HG03575 (cell line): ENCODE measurements at regions not wholly inside any gene's neighbourhood (a gene's known extent, or its start where the extent isn't known, plus 50 kb on each side); places are given as distances from the start of the nearest gene placed in this dataset.

ENCODE experiments used
- ATAC-seq: cut with Tn5 transposase; IDR thresholded peaks from one replicate; pipeline ENCODE4 v1.9.1; 2021; ENCODE audit not compliant: unreplicated experiment, insufficient number of reproducible peaks, low FRiP score; ENCODE audit errors: extremely low read depth

DNA sequence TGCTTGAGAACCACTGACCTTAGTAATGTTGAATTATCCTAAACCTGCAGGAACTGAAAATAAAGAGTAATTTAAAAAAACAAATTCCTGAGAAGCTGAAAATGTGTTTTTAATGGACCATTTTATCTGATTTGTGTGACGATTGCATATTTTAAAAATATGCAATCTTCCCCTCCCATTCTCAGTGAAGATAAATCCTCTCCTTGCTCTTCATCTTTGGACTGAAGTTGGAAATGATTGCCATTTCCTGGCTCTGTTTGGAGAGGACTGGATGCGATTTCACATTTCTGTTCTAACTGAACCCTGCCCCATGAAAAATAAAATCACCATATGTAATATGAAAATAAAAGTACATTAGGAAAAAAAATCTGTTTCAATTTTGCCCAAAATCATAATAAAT, 216.3 kb downstream of the SLC6A15 start:
- ATAC-seq, result no peak

DNA sequence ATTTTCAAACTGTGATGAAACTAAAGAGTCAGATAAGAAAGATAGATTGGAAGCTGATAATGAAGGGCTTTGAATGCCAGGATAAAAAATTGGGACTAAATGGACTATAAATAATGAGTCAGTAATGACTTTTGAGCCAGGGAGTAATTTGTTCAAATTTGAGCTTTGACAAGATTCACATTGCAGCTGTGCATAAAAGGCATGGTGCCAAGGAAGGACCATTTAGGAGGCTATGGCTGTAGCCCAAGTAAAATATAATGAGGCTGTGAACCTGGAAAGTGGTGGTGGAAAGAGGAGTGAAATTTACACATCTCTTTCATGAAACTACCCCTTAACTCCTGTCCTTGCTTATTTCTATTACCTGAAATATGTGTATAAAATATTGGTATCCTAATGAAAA, 218.5 kb downstream of the SLC6A15 start:
- ATAC-seq, result no peak

DNA sequence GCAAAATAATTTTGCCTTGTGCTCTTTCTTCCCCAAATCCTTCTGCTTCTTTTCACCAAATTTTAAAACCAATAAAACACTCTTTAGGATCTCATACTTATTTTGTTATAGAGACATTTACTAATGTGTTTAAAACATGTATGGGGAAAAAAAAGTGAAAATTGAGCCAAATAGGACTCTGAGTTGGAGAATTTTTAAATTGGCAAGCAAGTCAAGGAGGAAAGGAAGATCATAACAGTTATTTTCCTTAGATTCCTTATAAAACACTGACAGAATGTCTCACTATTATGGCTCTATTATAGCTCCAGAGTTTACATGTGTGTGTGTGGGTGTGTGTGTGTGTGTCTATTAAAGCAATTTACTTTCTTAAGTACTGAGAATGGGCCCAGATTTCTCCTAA, 220.5 kb downstream of the SLC6A15 start:
- no peak for ATAC-seq

DNA sequence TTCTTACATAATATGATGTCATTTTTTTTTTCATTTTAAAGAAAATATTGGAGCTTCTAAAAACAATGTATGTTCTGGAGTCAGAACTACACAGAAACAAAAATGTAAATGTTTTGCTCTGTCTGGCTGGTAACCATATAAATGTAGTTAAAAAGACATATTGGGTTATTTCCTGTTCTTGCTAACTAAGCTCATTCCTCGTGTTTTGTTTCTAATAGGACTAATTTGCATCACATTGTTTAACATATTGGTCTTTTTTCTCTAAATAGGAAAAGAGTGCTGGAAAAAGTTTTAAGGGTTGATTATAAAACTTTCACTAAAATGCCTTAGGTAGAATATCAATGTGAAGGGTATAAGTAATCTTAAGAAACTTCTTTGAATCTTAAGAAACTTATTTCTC, 221.3 kb downstream of the SLC6A15 start:
- no peak for ATAC-seq

DNA sequence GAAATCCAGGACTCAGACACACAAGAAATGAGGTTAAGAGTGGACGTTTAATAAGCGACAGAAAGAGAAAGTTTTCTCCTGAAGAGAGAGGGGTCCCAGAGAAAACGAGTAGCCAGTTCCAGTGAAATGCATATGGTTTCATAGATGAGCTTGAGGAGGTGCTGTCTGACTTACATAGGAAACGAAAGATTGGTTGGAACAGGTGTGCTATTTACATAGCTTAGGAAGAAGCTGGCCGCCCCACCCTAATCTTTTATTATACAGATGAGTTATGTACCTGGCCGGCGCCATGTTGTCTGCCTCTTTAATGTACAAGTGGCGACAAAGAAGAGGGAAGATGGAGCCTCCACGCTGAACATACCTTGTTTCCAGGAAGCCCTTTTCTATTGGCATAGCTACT, 223.0 kb downstream of the SLC6A15 start:
- no peak for ATAC-seq

DNA sequence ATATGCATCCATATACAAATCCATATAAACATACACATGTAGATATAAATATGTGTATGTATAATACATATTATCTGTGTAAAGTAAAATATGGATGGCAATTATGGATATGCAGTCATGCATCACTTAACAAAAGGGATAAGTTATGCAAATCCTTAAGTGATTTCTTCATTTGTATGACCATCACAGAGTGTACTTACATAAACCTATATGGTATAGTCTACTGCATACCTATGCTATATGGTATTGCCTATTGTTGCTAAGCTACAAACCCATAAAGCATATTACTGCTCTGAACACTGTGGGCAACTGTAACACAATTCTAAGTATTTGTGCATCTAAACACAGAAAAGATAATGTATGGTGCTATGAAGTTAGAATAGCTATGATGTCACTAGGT, 227.2 kb downstream of the SLC6A15 start:
- ATAC-seq, result no peak

DNA sequence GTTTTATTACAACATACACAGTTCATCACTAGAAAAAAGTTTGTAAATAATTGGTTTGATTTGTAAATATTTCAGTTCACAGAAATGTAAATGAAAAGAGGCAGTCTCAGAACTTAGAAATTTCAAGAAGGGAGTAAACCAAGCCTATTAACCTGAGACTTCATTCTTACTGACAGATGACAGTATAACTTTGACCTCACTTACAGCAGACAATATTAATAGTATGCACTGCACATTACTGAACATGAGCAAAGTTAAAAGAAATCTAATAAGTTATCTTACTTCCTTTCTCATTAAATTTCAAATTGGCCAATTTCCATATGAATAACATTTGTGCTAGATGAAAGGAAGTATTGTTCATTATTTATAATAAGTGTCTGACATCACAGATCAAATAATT, 235.8 kb downstream of the SLC6A15 start:
- no peak for ATAC-seq

DNA sequence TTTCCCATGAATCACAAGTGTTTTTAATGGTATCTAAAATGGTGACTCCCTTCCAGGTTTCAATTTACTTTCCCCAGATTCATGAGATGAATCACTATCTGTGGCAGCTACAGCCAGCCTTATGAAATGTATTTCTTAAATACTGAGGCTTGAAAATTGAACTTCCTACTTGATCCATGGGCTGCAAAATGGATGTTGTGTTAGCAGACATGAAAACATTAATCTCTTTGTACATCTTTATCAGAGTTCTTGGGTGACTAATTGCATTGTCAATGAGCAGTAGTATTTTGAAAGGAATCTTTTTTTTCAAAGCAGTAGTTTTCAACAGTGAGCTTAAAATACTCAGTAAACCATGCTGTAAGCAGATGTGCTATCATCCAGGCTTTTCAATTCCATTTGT, 250.8 kb downstream of the SLC6A15 start:
- ATAC-seq, result no peak

DNA sequence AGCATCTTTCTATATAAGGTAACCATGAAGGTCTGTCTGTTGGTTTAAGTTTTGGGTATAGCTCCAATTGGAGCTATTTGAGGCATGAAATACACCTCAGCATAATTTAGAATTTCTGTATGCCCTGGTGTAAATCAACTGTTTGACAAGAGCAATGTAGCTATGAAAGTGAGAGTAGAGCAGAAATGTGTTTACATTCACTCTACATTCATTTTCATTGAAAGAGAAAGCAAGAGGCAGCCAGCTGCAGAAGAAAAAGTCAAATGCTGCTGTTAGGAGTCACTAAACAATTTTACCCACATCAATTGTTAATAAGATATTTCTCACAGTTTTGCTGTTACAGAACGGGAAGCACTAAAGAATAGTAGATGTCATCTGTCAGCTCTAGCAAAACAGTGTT, 252.5 kb downstream of the SLC6A15 start:
- ATAC-seq, result no peak

DNA sequence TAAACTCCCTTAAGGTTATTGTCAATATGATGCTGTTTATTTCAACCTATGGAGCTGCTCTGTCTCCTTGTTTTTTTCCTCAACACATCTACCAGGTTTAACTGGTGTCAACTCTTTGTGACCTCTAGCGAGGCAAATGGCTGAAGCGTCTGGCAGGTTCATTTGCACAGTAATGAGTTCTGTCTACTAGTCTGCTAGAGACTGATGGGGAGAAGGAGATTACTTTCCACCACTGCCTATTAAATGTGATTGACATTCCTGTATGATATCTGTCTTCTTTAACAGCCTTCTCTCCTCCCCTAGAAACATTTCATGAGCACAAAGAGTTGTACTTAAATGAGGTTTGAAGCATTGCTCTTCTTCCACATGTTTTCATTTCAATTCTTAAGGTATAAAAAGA, 253.7 kb downstream of the SLC6A15 start:
- no peak for ATAC-seq

DNA sequence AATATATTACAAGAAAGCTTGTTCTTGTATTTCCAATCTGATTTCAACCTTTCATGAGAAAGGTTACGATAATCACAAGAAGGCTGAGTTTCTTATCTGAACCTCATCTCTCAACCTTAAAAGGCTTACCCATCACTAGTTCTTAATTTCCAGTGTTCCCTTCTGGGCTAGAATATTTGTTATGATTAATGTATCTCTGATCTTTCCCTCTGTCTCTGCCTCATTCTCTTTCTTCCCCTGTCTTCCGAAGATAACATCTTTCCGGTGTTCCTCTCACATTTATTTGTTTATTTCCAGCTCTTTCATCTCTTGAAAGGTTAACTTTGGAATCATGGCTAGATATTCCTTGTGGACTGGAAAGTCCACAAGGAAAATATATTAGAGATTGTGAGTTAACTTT, 255.9 kb downstream of the SLC6A15 start:
- ATAC-seq, result no peak

DNA sequence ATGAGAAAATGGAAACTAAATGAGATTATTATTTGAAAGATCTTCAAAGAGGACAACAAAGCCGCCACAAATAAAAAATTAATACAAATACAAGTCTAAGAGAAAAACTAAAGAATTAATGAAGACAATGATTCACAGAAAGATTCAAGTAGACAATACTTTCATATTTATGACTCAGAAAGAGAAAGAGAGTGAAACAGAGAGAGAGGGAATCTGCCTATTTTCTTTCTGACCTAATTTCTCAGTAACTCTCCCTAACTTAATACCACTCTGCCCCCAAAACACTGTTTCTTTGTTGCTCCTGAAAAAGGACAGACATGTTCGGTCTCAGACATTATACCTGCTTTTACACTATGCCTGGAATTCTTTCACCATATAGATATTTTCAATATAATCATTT, 259.1 kb downstream of the SLC6A15 start:
- no peak for ATAC-seq

DNA sequence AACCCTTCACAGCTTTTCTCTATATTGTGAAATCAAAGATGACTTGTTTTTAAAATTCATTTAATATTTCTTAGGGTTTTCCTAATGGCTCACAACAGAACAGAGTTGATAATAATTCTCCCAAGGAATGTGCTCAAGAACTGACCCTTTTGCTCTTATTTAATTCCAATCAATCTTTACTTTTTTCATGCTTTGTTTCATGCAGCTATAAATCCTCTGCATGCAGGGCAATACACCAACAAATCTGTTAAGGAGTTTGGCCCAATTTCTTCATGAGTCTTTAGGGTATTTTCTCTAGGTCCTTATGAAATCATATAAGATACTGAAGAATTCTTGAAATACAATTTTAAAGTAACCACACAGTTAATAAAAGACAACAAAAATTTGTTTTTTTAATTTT, 264.2 kb downstream of the SLC6A15 start:
- ATAC-seq, result no peak

DNA sequence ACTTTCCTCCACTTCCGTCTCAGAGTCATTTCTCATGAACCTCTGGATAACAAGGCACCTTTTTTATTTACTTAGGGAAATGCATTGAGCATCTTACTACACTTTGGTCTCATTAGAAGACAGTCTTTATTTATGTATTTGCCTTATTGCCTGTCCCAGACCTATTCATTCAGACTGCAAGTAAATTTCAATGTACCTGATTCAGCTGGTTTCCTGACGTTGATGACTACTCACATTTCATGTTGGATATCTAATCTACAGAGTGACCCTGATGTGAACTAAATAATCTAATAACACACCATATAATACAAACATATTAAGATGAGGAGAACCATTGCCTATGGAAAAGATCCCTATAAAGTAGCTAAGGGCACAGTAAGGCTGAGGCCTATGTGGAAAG, 267.7 kb downstream of the SLC6A15 start:
- no peak for ATAC-seq

DNA sequence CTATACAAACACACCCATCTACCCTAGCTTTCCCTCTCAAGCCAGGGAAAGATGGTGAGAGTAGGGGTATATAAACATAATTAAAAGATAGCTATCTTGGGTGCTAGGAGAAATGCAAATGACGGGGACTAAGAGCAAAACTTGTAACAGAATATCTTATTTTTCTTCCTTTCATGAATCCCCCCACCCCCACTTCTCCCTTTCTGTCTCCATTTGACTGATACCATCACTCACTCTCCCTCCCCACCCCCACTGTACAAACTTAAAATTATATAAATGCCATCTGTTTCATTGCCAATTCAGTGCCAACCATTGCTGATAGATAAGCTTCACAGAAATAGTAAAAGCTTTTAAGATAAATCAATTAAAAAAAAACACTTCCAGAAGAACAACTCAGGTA, 268.6 kb downstream of the SLC6A15 start:
- ATAC-seq, result no peak

DNA sequence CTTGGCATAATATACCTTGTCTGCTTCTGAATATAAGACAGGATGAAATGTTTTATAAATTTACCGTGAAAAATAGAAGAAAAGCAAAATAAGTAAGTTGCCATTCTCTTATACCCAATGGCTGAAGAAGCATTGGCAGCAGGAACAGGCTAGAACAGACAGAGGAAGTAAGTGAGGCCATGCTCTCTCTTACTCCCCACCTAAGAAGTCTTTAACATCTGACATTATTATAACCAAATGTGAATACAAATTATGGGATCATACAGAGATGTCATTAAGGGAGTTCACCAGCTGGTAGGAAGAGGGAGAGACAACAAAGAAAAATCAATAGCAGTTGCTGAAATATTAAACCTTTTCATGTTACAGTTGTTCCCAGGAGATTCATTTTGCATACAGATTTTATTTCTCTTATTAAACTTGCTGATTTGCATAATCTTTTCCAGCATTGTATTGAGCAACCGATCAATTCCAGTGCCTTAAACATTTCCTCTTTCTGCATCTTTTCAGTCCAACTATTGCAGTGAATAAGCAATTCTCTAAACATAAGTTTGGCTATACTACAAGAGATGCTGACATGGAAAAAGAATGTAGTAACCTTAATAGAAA, 270.6 kb downstream of the SLC6A15 start:
- ATAC-seq, result no peak

DNA sequence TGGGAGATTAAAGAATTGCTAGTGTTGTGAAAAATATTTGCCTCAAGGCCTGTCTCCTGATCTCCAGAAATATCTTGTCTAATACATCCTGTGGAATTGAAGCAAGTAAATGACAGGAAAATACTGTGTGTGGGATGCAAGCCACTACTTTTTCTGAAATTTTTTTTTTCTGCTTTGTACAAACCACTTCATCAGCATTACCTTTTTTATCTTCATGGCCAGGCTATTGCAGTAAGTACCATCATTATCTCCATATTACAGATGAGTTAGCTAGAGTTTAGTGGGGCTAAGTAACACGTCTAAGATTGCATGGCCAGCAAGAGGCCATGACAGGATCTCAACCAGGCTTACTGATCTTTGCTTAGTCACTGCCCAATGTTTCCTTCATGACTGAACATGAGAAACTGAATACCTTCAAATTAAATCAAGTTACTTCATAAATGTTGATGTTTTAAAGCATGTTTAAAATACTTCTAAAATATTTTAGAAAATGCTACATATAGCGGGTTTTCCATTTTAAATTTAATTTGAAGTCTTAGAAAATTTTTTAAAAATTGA, 273.7 kb downstream of the SLC6A15 start:
- ATAC-seq, result no peak

DNA sequence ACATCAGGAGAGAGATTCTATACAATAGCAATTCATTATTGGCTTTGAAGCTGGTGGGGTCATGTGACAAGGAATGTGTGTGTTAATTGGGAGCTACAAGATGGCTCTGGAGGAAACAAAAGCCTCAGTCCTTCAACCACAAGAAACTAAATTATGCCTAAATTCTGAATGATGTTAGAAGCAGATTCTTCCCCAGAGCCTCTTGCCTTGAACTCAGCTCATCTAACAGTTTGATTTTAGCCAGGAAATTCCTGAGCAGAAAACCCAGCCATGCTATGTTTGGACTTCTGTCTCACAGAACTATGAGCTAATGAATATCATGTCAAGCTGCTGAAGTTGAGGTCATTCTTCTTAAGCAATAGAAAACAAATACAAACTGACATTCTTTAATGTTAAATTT, 274.7 kb downstream of the SLC6A15 start:
- no peak for ATAC-seq

DNA sequence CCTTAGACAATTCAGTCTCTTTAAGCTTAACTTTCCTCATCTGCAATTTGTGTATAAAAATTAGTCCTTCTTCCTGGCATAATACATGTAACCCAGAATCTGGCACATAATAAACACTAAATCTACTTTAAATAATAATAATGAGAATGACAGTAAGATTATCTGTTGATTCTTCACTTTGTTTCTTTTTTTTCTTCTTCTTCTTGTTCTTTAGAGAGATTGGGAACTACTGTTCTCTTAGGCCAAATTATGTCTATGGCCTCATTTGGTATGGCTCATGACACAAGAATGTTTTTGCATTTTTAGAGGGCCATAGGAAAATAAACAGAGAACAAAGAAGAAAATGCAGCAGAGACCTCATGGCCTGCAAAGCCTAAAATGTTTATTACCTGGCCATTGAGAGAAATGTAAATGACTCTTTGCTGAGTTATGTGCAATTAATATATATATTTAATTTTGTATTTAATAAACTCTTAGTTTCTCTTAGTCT, 275.8 kb downstream of the SLC6A15 start:
- ATAC-seq, result no peak

DNA sequence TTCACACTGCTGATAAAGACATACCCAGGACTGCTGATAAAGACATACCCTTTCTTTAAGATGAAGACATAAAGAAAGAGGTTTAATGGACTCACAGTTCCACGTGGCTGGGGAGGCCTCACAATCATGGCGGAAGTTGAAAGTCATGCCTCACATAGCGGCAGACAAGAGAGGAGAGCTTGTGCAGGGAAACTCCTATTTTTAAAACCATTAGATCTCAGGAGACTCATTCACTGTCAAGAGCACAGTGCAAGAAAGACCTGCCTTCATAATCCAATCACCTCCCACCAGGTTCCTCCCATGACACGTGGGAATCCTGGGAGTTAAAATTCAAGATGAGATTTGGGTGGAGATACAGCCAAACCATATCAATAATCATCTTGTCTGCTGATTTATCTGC, 278.1 kb downstream of the SLC6A15 start:
- ATAC-seq, result no peak

DNA sequence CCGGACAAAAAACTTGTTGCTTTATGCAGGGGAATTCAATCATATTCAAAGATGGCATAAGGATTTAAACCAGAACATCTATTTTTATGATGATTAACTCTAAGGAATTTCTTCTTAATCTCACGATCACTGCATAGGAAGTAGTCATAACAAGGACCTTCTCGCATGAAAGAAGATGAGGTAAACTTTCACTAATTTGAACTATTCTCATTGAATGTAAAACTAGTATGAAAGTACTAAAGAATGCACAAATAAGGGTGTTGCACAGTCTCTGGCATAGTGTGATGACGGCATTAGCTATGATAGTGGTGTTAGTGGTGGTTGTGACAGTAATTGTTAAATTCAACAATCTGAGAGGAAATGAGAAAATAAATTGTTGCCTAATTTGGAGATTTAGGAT, 280.0 kb downstream of the SLC6A15 start:
- no peak for ATAC-seq
